Activated CD4-positive, alpha-beta T cell treated with anti-CD3 and anti-CD28 coated beads for 36 hours (primary cell): ENCODE measurements at regions not wholly inside any gene's neighbourhood (a gene's known extent, or its start where the extent isn't known, plus 50 kb on each side); places are given as distances from the start of the nearest gene placed in this dataset.

Experiments used
- ATAC-seq: fragments of 200-7000 bp; cut with Tn5 transposase; one replicate; pipeline ENCODE4 v1.10.0; 2021; ENCODE audit warnings: mild to moderate bottlenecking, moderate library complexity
- CTCF ChIA-PET: fragments of 350-600 bp; sonication (Branson Sonifier 250); formaldehyde crosslinking; loops from one replicate; lab custom pipeline; 2021; ENCODE audit warnings: antibody characterized with exemption; lab: Charles Lee
- POLR2A ChIA-PET: fragments of 350-600 bp; sonication (Branson Sonifier 250); formaldehyde crosslinking; loops from one replicate; lab custom pipeline; 2021; ENCODE audit warnings: antibody characterized with exemption, inconsistent platforms; lab: Charles Lee
- DNase-seq: peaks from one replicate; pipeline ENCODE4 v3.0.0-alpha.2; 2020
- H3K27ac Mint-ChIP-seq: one replicate; pipeline ENCODE4 v1.8.0; 2021; ENCODE audit warnings: mixed read lengths
- H3K27me3 Mint-ChIP-seq: one replicate; pipeline ENCODE4 v1.8.0; 2021; ENCODE audit warnings: mixed read lengths
- H3K36me3 Mint-ChIP-seq: one replicate; pipeline ENCODE4 v1.8.0; 2021; ENCODE audit warnings: low read depth, mixed read lengths
- H3K4me1 Mint-ChIP-seq: one replicate; pipeline ENCODE4 v1.8.0; 2021; ENCODE audit warnings: mixed read lengths
- H3K4me3 Mint-ChIP-seq: one replicate; pipeline ENCODE4 v1.8.0; 2021; ENCODE audit warnings: mild to moderate bottlenecking, moderate library complexity, mixed read lengths
- H3K9me3 Mint-ChIP-seq: one replicate; pipeline ENCODE4 v1.8.0; 2021; ENCODE audit warnings: low read depth, mixed read lengths
- intact Hi-C, 2 experiments: fragments of 100-400 bp; cut with DNase I in 1 of 2; cut with micrococcal nuclease in 1 of 2; formaldehyde crosslinking; loops; one replicate each; pipeline versions ENCODE4 v1.14.2 to v1.15.1; 2022 to 2024; cut with DNase I, micrococcal nuclease

DNA sequence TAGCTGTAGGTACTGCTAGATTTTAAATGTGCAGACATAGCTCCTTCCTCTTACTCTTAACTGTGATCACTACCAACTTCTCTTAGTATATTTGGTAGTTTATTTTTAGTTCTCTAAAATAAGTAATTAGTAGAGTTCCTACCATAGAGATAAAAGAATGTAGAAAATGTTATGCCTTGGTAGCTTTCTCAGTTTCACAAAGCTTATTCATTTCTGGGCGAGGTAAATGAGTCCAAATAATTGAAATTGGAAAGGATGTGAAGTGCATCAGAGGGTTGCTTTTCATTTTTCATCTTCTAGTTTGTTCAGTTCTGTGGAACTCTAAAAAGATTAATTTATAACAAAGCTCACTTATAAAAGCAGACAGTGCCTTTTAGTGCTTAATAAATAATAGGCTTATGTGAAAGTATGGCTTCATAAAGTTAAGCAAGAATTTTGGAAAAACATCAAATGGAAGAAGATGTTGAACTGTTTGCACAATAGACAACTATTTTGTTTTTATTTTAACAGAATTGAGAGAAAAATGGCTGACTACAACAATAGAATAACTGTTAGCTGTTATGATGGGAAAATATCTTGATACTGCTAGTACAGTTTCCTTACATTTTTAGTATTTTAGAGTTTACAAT is 303.7 kb downstream of the UTRN start:
- intact Hi-C loops: loop anchor here (5.0 to 10.0 kb wide), 4 partner anchors 133 to 1226 kb away; partner anchors contain the start of gene FBXO30 (in 1 of the 2)
- Mint-ChIP-seq H3K36me3 (peaks cover 14% of the 10 kb centered on the region), H3K4me3 (no peak overlapping the region), H3K27me3 (no peaks in the 10 kb centered on the region), H3K27ac (no peak overlapping the region), H3K4me1 (peaks cover 19% of the 10 kb centered on the region), H3K9me3 (no peaks in the 10 kb centered on the region)
- ChIA-PET POLR2A (interaction anchor here (0.5 kb wide), 1 partner anchor 45 kb away, joined by 4 read pairs; no protein-coding TSS in a partner anchor), CTCF (interaction anchor here (0.9 to 7.9 kb wide), 3 partner anchors 8 to 23 kb away, joined by 3 to 89 read pairs (median 4); no protein-coding TSS in a partner anchor)
- DNase-seq (no peak), ATAC-seq (peak; percentile 78)

DNA sequence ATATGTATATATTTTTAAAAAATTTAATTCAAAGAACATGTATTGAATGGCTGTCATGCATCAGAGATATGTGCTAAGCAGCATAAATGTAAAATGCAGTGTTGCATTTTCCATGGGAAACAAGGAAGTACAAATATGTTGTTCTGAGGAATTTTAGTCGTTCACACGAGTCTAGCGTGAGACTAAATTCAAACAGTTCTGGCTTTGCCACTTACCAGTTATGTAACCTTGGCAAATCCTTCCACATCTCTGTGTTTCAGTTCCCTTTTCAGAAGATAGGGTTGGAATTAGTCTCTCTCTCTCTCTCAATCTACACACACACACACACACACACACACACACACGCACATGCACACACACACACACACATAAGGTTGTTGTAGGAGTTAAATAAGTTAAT is 305.4 kb downstream of the UTRN start:
- POLR2A ChIA-PET: interaction anchor here (0.6 kb wide), 1 partner anchor 77 kb away, joined by 4 read pairs; no protein-coding TSS in a partner anchor
- DNase-seq (no peak), ATAC-seq (no peak)
- no peak overlapping the region for H3K27ac Mint-ChIP-seq
- peaks cover 14% of the 10 kb centered on the region for H3K36me3 Mint-ChIP-seq
- no peaks in the 10 kb centered on the region for H3K27me3 Mint-ChIP-seq
- peaks cover 17% of the 10 kb centered on the region for H3K4me1 Mint-ChIP-seq
- intact Hi-C loops: loop anchor here in 1 of 2 experiments (10.0 kb wide), 1 partner anchor 1224 kb away; the partner anchor contains the start of gene FBXO30
- CTCF ChIA-PET: no interaction called here
- no peaks in the 10 kb centered on the region for H3K9me3 Mint-ChIP-seq
- H3K4me3 Mint-ChIP-seq: no peak overlapping the region

DNA sequence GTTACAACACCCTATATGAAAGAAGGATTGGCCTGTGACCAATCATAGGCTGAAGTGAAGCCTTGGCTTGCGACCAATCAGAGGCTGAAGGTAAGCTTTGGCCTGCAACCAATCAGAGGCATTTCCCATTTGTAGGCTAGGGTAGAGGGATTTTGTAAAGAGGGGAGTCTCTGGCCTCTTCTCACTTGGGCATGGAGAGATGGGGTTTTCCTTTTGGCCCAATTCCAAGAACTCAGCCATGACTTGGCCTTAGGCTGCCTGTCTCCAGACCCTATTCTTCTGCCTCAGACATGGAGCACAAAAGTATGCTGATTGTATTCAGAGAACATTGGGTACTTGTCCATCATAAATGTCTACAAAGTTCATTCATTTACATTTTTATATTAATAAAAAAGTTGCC is 308.3 kb downstream of the UTRN start:
- no peaks in the 10 kb centered on the region for H3K27me3 Mint-ChIP-seq
- peaks cover 9% of the 10 kb centered on the region for H3K36me3 Mint-ChIP-seq
- H3K4me3 Mint-ChIP-seq: no peak overlapping the region
- peaks cover 26% of the 10 kb centered on the region for H3K4me1 Mint-ChIP-seq
- no peaks in the 10 kb centered on the region for H3K9me3 Mint-ChIP-seq
- intact Hi-C loops: loop anchor here in 1 of 2 experiments (10.0 kb wide), 1 partner anchor 1221 kb away; the partner anchor contains the start of gene FBXO30
- H3K27ac Mint-ChIP-seq: no peak overlapping the region
- no peak for ATAC-seq
- POLR2A ChIA-PET: no interaction called here
- CTCF ChIA-PET: interaction anchor here (8.6 kb wide), 1 partner anchor 8 kb away, joined by 89 read pairs; no protein-coding TSS in a partner anchor
- DNase-seq: no peak

DNA sequence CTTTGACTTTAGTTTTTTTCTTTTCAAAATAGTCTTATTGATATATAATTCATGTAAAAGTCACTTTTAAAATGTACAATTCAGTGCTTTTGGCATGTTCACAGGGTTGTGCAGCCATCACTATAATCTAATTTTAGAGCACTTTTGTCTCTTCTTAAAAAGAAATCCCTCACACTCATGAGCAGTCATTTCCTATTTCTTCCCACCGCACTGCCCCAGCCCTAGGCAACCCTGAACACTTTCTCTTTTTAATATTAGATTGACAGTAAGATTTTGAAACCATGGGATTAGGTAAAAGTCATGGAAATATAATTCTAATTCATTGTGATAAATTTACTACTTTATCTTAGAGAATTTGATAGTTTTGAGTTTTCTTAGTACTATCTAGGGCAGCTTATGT is 309.4 kb downstream of the UTRN start:
- ATAC-seq: no peak
- no peaks in the 10 kb centered on the region for H3K27me3 Mint-ChIP-seq
- H3K27ac Mint-ChIP-seq: no peak overlapping the region
- intact Hi-C loops: loop anchor here in 1 of 2 experiments (10.0 kb wide), 1 partner anchor 1220 kb away; the partner anchor contains the start of gene FBXO30
- peaks cover 9% of the 10 kb centered on the region for H3K36me3 Mint-ChIP-seq
- ChIA-PET POLR2A (no interaction called here), CTCF (interaction anchor here (8.6 kb wide), 1 partner anchor 9 kb away, joined by 89 read pairs; no protein-coding TSS in a partner anchor)
- H3K9me3 Mint-ChIP-seq: no peaks in the 10 kb centered on the region
- peaks cover 24% of the 10 kb centered on the region for H3K4me1 Mint-ChIP-seq
- H3K4me3 Mint-ChIP-seq: no peak overlapping the region
- DNase-seq: no peak

DNA sequence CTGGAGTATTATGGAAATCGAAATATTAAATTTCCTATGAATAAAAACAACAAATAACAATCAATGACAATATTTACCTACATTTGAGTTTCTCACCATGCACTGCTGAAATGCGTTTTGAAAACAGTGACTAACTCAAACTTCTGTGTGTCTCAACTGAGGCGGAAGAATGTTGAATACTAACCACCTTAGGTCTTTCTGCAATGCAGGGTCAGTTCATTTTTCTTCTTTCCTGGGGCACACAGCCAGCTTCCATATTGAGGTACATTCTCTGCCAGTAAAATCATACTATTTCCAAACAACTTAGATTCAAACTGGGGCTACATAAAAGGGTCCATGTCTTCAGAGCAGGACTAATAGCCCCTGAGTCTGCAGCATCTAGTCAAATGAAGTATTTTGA is 310.1 kb downstream of the UTRN start:
- Mint-ChIP-seq H3K4me3 (no peak overlapping the region), H3K27ac (no peak overlapping the region), H3K27me3 (no peaks in the 10 kb centered on the region), H3K9me3 (peaks cover 3% of the 10 kb centered on the region), H3K4me1 (peaks cover 26% of the 10 kb centered on the region), H3K36me3 (peaks cover 13% of the 10 kb centered on the region)
- intact Hi-C loops: loop anchor here in 1 of 2 experiments (5.0 to 10.0 kb wide), 2 partner anchors 57 to 1220 kb away; partner anchors contain the start of gene FBXO30
- ChIA-PET POLR2A (interaction anchor here (0.6 kb wide), 1 partner anchor 127 kb away, joined by 3 read pairs; no protein-coding TSS in a partner anchor), CTCF (interaction anchor here (0.5 to 8.6 kb wide), 2 partner anchors 9 to 608 kb away, joined by 3 to 89 read pairs; no protein-coding TSS in a partner anchor)
- ATAC-seq (no peak), DNase-seq (no peak)

DNA sequence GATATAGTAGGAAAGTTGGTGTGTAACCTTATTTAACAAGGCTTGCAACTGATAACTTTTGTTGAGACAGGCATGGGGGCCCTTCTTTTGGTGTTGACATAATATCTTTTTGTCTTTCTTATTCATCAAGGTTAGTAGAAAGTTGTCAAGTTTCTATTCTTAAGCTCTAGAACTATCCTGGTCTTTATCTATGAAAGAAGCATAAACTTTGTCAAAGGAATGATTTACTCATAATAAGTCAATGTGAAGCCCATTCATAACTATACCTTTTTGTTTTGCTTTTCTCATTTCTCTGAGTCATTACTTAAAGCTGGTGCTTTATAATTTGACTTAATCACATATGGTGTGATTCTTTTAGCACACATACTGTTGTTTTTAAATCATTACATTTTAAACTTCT is 312.4 kb downstream of the UTRN start:
- ChIA-PET CTCF (interaction anchor here (1.1 to 8.6 kb wide), 2 partner anchors 12 to 59 kb away, joined by 3 to 89 read pairs; no protein-coding TSS in a partner anchor), POLR2A (interaction anchor here (0.6 kb wide), 1 partner anchor 181 kb away, joined by 3 read pairs; no protein-coding TSS in a partner anchor)
- Mint-ChIP-seq H3K4me1 (peaks cover 38% of the 10 kb centered on the region), H3K36me3 (peaks cover 19% of the 10 kb centered on the region), H3K9me3 (peaks cover 11% of the 10 kb centered on the region), H3K4me3 (no peak overlapping the region), H3K27ac (no peak overlapping the region), H3K27me3 (no peaks in the 10 kb centered on the region)
- ATAC-seq: peak; percentile 92
- intact Hi-C loops: loop anchor here (1.0 to 10.0 kb wide), 6 partner anchors 15 to 1217 kb away; partner anchors contain the start of gene FBXO30 (in 1 of the 2)
- DNase-seq: peak; percentile 20

DNA sequence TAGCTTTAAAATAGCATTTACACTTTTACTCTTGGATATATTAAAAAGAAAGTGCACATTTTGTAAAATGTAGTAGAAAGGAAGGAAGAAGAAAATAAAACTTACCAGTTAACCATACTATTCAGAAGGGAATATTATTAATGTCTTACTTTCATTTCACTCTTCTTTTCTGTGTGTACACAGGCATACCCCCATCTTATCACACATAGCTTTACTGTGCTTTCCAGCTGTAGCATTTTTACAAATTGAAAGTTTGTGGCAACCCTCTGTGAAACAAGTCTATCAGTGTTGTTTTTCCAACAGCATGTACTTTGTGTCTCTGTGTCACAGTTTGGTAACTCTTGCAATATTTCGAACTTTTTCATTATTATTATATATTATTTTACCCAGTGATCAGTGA is 314.5 kb downstream of the UTRN start:
- ATAC-seq (no peak), DNase-seq (no peak)
- intact Hi-C loops: loop anchor here in 1 of 2 experiments (5.0 to 10.0 kb wide), 3 partner anchors 53 to 1215 kb away; partner anchors contain the start of gene FBXO30
- Mint-ChIP-seq H3K27ac (no peak overlapping the region), H3K27me3 (no peaks in the 10 kb centered on the region), H3K9me3 (peaks cover 11% of the 10 kb centered on the region), H3K4me3 (no peak overlapping the region), H3K4me1 (peaks cover 51% of the 10 kb centered on the region), H3K36me3 (peaks cover 15% of the 10 kb centered on the region)
- CTCF ChIA-PET: interaction anchor here (8.6 kb wide), 1 partner anchor 14 kb away, joined by 89 read pairs; no protein-coding TSS in a partner anchor
- POLR2A ChIA-PET: no interaction called here

DNA sequence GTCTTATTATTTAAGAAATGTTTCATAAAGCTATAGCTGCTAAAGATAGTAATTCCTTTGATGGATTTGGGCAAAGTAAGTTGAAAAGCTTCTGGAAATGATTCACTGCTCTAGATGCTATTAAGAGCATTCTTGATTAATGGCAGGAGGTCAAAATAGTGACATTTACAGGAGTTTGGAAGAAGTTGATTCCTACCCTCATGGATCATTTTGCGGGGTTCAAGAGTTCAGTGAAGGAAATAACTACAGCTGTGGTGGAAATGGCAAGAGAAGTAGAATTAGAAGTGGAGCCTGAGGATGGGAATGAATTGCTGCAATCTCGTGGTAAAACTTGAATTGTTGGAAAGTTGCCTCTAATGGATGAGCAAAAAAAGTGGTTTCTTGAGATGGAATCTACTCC is 316.1 kb downstream of the UTRN start:
- ChIA-PET CTCF (interaction anchor here (8.6 kb wide), 1 partner anchor 15 kb away, joined by 89 read pairs; no protein-coding TSS in a partner anchor), POLR2A (interaction anchor here (0.8 kb wide), 1 partner anchor 18 kb away, joined by 4 read pairs; no protein-coding TSS in a partner anchor)
- no peak for DNase-seq
- Mint-ChIP-seq H3K27me3 (no peaks in the 10 kb centered on the region), H3K4me1 (peaks cover 51% of the 10 kb centered on the region), H3K9me3 (peaks cover 11% of the 10 kb centered on the region), H3K36me3 (peaks cover 18% of the 10 kb centered on the region), H3K4me3 (no peak overlapping the region), H3K27ac (no peak overlapping the region)
- intact Hi-C loops: loop anchor here in 1 of 2 experiments (5.0 kb wide), 1 partner anchor 416 kb away; no protein-coding TSS in a partner anchor
- ATAC-seq: no peak

DNA sequence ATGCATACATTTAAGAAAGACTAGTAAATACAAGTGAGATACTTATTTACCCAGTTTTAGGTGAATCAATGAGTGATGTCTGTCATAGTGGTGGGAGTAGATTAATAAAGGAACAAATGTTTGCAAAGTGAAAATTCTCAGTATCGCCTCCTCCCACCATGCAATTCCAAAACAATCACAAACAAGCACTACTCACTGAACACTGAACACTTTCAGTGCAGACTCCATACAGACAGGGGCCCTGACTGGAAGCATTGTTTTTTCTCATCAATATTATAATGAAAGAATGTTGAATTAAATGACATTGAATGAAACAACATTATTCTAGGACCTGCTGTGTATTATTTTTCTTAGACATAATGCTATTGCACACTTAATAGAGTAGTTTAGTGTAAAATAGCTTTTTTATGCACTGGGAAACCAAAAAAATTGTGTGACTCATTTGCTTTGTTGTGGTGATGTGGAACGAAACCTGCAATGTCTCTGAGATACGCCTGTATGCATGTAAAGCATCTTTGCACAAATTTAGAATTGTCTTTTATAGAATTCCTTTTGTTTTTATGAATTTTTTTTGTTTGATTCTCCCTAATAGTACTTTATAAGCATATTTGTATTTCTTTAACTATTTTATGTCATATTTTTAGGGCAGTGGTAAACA is 317.5 kb downstream of the UTRN start:
- DNase-seq (peak; percentile 42), ATAC-seq (peak; percentile 84)
- Mint-ChIP-seq H3K27ac (no peak overlapping the region), H3K36me3 (peaks cover 19% of the 10 kb centered on the region), H3K9me3 (peaks cover 11% of the 10 kb centered on the region), H3K27me3 (no peaks in the 10 kb centered on the region), H3K4me3 (no peak overlapping the region), H3K4me1 (peaks cover 49% of the 10 kb centered on the region)
- ChIA-PET CTCF (interaction anchor here (0.6 kb wide), 1 partner anchor 135 kb away, joined by 4 read pairs; no protein-coding TSS in a partner anchor), POLR2A (interaction anchor here (0.6 kb wide), 1 partner anchor 61 kb away, joined by 3 read pairs; no protein-coding TSS in a partner anchor)
- intact Hi-C loops: loop anchor here in 1 of 2 experiments (1.0 to 5.0 kb wide), 2 partner anchors 19 to 415 kb away; no protein-coding TSS in a partner anchor

DNA sequence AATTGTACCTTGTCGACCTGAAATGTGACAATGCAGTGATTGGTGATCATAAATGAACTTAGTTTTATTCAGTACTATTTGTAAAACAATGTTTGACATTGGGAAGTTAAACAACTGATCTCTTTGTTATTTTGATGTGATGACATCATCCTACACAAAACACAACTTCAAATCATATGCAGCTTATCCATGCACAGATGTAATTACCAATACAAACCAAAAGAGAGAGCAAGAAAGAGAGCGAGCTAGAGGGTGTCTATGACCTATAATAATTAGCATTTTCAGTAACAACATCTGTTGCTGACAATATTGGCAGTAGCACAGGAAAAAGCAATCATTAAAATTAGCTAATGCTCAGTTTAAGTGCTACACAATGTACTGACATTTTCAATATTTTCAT is 320.9 kb downstream of the UTRN start:
- CTCF ChIA-PET: no interaction called here
- Mint-ChIP-seq H3K4me1 (peaks cover 47% of the 10 kb centered on the region), H3K4me3 (no peak overlapping the region), H3K27ac (no peak overlapping the region), H3K27me3 (no peaks in the 10 kb centered on the region), H3K9me3 (peaks cover 5% of the 10 kb centered on the region), H3K36me3 (peaks cover 15% of the 10 kb centered on the region)
- ATAC-seq (no peak), DNase-seq (no peak)
- POLR2A ChIA-PET: no interaction called here
- intact Hi-C loops: no loop called here
